ENCODE measurements at regions not wholly inside any gene's neighbourhood (a gene's known extent, or its start where the extent isn't known, plus 50 kb on each side); places are given as distances from the start of the nearest gene placed in this dataset.
"Not testable (repeated sequence)": the region's sequence is repeated elsewhere in the genome, so short reads cannot be mapped to it uniquely, and the experiment has no call there.

GRCh38 chr7:35975851-35976454, 175.1 kb downstream of the SEPTIN7 start:
- DNase-seq = peak; percentile 71

- not testable (repeated sequence) for DNase-seq
Measured at GRCh38 chr7:35978816-35979640, 174.0 kb upstream of the EEPD1 start.

DNA sequence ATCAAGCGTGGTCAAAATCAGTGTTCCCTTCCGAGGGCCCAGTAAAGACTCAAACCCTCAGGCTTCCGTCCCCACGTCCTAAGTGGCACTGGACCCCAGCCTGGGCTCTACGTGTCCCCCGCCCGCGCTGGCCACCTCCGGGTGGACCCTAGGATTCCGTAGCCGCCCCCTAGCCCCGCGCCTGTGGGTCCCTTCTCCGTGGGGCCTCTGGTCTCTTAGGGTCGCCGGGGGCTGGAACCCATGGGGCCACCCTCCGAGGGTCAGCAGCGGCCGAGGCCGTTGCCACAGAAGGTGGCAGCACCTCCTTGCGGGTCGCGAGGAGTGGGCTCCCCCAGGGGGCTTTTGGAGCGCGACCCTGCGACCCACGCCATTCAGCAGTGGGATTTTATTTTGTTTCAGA, 170.5 kb upstream of the EEPD1 start:
- no peak for DNase-seq

- no peak for DNase-seq
Measured at GRCh38 chr7:35983626-35984025, 169.4 kb upstream of the EEPD1 start.

GRCh38 chr7:35985126-35985754, 167.8 kb upstream of the EEPD1 start:
- DNase-seq = peak; percentile 72

- DNase-seq = no peak
Measured at GRCh38 chr7:35987016-35987415, 166.0 kb upstream of the EEPD1 start.

DNA sequence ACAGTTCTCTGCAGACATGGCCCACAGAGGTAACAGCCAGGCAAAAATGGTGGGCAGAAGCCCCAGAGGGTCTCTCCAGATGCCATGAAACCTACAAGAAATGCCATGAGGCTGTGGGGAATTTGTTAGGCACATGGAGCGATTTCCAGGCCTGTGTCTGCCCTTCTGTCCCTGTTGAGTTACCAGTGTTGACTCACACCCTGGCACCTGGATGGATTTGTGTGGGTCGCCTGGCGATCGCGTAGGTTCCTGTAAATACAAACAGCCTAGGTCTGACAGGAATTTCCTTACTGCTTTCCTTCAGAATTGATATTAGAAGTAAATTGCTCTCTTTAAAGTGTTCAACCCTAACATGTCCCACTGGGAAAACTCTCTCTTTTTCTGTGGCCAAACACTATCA, 164.9 kb upstream of the EEPD1 start:
- no peak for DNase-seq

GRCh38 chr7:35988818-35989217, 164.2 kb upstream of the EEPD1 start:
- no peak for DNase-seq

DNA sequence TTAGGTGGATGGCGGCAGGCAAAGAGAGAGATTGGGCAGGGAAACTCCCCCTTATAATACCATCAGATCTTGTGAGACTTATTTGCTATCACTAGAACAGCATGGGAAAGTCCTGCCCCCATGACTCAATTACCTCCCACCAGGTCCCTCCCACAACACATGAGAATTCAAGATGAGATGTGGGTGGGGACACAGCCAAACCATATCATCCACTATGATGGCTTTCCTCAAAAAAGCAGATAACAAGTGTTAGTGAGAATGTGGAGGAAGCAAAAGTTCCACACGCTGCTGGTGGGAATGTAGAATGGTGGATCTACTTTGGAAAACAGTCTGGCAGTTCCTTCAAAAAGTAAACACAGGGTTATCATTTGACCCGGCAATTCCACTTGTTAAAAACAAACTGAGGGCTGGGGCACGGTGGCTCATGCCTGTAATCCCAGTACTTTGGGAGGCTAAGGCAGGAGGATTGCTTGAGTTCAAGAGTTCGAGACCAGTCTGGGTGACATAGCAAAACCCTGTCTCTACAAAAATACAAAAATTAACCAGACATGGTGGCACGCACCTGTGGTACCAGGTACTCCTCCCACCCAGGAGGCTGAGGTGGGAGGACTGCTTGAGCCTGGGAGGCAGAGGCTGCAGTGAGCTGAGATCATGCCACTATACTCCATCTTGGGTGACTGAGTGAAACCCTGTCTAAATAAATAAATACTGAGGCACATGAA, 161.4 kb upstream of the EEPD1 start:
- no peak for DNase-seq

DNA sequence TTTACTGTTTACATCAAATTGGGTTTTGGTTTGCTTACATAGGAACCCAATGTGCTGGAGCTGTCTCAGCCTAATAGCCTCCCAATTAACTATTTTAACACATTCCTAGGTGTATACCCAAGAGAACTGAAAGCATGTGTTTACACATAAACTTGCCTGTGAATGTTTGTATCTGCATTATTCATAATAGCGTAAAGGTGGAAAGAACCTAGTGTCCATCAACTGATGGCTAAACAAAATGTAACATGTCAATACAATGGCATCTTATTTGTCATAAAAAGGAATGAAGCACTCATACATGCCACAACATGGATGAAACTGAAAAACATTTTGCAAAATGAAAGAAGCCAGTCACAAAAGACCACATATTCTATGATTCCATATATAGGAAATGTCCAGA, 160.6 kb upstream of the EEPD1 start:
- DNase-seq = no peak

DNA sequence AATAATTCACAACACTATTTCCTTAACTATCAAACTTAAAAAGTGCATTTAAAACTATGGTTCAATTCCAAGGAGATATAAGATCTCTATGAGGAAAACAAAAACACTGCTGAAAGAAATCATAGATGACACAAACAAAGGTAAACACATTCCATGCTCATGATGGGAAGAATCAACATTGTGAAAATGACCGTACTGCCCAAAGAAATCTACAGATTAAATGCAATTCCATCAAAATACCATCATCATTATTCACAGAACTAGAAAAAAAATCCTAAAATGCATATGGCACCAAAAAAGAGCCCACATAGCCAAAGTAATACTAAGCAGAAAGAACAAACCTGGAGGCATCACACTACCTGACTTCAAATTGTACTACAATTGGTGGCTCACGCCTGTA, 159.9 kb upstream of the EEPD1 start:
- no peak for DNase-seq

- DNase-seq = peak; percentile 70
Measured at GRCh38 chr7:35993676-35994606, 159.1 kb upstream of the EEPD1 start.

GRCh38 chr7:35995334-35995733, 157.7 kb upstream of the EEPD1 start:
- DNase-seq = no peak

GRCh38 chr7:35998481-35998880, 154.6 kb upstream of the EEPD1 start:
- DNase-seq = no peak

DNA sequence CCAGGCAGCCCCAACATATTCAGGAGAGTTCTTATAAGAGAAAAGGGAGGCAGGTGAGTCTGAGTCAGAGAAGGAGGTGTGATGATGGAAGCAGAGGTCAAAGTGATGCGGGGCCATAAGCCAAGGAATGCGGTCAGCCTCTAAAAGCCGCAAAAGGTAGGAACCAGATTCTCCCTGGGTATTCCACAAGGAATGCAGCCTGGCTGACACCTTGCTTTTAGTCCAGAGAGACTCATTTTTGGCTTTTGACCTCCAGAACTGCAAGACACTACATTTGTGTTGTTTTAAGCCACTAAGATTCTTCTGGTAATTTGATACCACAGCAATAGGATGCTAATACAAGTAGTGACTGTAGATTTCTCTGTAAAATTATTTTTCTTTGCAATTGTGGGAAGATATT, 151.5 kb upstream of the EEPD1 start:
- DNase-seq = no peak

- DNase-seq = no peak
Measured at GRCh38 chr7:36002900-36003299, 150.2 kb upstream of the EEPD1 start.

DNA sequence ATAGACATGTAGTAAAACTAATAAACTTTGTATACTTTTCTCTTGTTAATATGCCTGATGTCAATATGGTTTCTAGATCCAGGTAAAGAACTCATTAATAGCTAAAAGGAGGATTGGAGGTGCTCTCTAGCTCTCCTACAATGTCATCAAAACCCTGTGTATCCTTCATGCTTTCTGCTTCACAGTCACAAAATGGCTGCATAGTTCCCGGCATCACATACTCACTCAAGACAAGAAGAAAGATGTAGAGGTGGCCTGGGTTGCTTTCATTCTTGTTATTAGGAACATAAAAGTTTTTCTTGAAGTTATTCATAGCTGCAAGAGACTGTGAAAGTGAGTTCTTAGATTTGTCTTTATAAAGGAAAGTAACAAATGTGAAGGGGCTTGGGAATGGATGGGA, 149.7 kb upstream of the EEPD1 start:
- no peak for DNase-seq

DNA sequence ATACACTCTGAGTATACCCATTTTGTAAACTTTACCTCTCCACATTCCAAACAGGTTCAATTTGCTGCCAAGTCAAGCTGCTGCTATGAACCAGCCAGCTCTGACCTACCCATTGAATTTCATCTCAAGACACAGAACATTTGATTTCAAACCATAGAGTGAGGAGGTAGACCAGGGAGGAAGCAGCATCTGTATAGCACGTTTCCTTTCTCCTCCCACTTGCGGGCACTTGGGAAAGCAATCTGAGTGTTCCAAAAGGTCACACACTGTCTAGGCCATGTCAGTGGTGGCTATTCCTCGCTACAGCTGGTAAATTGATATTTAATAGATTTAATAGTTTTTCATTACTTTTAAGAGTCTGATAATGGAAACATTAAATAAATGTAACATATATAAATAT, 147.8 kb upstream of the EEPD1 start:
- no peak for DNase-seq

GRCh38 chr7:36005876-36006275, 147.2 kb upstream of the EEPD1 start:
- DNase-seq = no peak

DNA sequence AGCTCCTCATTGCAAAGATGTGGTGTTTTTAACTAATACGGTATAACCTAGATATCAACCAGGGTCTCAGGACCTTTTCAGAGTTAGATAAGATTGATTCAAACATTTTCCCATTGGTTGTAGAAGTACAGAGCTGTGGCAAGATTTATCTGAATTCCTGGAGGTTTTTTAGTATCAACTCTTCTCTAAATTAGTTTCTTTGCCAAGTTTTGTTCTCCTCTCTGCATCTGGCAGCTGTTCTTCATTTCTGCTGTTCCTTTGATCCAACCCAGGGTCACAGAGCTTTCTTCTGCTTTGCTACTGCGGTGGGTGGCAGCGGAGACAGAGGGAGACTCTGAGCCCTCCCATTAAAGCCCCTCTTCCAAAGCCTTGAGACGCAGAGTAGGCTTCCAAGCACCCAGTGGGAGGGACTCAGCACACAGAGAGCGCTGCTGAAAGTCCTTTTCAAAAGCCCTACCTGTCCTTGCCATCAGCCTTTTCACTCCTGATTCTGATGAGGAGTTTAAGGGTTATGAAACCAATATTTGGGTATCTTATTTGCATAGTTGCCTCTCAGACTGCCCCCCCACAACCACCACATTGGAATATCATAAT, 146.3 kb upstream of the EEPD1 start:
- no peak for DNase-seq
